ENCODE measurements at regions not wholly inside any gene's neighbourhood (a gene's known extent, or its start where the extent isn't known, plus 50 kb on each side); places are given as distances from the start of the nearest gene placed in this dataset.
"Not testable (repeated sequence)": the region's sequence is repeated elsewhere in the genome, so short reads cannot be mapped to it uniquely, and the experiment has no call there.

DNA sequence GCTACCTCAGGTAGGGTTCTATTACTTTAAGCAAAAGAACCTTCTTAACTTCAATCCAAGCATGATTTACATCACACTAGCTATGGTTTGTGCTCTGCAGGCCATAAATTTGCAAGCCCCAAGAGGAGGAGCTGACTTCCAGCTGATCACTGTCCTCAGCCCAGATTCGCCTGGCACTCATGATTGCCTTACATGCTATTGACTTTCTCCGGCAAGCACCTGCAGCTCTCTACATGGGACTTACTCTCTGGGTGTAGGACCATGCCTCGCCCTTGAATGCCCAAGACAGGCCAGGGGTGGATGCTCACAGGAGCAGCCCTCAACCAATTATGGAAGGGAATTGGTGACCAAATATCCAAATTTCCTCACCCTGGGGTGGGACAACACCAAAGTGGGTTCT lies 99.8 kb downstream of the ESM1 start:
- no peak for DNase-seq (ENCODE audit: extremely low read depth in 1 of 2, low read depth in 1 of 2)

DNA sequence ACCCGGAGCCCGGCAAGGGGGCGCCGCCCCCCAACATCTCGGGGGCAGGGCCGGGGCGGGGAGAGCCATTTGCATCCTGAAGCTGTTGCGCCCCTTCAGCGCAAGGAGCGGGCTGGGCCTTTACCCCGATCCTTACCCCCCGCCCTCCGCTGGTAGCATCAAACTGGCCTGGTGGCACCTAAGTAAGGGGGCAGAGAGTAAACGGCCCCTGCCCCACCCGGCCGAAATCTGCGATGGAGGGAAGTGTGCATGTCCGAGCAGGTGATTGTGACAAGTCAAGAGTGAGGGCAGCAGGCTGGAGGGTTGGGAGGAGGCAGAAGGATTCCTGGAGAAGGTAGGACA lies 101.2 kb downstream of the ESM1 start:
- DNase-seq (ENCODE audit: extremely low read depth in 1 of 2, low read depth in 1 of 2): no peak

DNA sequence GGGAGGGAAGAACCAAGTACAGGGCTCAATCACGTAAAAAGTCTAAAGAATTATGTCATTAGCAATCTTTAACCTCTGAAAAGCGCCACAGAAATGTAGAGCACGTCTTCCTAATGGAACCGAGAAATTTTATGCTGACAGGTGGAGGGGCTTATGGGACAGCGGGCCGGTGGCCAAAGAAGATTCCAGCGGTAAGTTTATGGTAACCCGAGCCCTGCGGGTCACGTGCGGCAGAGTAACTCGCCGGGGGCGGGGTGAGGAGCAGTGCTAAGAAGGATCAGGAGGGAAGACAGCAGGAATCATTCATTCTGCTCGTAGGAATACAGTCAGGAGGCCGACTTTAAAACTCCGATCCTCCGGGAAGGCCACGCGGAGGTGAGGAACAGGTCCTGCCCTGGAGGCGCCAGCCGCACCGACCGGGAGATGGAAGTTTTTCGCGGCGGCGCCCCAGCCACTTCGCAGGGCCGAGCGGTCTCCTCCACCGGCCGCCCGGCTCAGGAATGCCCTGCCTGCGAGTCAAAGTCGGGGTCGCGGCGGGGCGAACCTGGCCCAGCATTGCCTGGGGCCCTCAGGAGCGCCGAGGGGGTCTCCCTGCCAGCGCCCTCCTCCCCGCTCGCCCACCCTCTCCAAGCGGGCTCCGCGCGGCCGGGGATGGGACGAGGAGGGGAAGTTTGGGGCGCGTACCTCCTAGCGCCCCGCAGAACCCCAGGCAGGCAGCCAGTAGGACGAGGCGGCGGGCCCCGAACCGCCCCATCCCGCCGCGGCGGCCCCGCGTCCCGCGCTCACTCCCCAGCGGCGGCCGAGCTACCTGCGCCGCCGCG lies 101.8 kb downstream of the ESM1 start:
- no peak for DNase-seq (ENCODE audit: extremely low read depth in 1 of 2, low read depth in 1 of 2)

DNA sequence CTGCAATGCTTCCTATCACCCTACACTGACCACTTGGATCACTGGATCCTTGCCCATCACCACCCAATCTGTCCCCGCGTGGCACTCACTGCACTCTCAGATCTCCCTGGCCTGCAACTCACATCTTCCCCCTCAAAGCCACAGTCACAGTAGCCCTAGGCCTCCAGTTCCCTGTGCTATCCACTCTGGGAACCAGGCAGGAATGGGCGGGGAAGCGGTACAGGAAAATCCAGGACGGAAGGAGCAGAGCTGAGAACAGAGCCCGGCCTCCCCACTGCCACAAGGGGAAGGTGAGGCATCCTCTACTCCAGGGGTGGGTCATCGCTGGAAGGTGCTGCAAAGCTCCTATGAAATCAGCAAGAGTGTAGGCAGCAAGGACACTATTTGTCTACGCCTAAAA lies 102.6 kb downstream of the ESM1 start:
- DNase-seq (ENCODE audit: extremely low read depth in 1 of 2, low read depth in 1 of 2): no peak

DNA sequence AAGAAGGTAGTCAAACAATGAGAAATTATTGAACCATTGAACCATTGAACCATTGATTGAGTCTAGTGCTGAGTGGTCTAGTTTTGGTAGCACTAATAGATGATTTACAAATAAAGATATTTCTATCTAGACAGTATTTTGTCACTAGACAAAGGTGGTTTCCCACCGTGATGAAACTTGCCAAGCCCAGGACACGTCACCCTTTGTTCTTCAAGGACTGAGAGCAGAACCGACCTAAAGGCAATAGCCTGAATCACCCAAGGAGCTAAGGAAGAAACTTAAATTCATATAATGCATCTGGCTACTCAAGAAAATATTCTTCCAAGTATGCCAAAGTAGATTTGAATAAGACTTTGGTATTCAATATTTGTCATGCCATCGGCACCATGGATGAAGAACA lies 103.3 kb downstream of the ESM1 start:
- DNase-seq (ENCODE audit: extremely low read depth in 1 of 2, low read depth in 1 of 2): no peak

DNA sequence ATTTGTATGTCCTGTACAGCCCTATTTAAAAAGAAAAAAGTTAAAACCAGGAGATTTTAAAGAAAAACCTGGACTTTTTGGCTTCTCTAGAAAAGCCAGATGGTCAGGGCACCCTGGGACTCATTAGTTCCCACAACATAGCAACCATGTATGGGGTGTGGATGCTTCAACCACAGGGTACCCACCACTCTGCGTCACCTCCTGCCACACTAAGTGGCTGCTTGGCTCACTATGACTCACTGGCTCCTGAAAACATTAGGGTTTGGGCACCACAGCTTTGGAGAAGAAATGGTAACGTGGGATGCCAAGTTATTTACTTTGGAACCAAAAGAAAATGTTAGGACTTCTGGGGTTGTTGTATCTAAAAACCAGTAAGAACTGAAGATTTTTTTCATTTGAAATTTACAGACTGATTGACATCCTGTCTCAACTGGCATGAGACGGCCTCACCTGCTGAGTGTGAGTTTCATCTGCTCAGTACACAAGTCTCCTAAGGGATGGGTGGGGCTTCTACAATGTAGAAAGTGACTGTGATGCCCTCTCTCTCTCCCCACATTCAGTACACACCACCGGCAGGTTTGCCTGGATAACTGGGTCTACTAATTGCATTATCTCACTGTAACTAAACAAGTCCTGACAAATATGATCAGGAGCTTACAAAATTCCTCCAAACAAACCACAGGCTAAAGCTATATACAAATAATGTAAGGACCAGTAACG lies 103.9 kb downstream of the ESM1 start:
- DNase-seq (ENCODE audit: extremely low read depth in 1 of 2, low read depth in 1 of 2): peak in 1 of 2 donors; percentile 47

DNA sequence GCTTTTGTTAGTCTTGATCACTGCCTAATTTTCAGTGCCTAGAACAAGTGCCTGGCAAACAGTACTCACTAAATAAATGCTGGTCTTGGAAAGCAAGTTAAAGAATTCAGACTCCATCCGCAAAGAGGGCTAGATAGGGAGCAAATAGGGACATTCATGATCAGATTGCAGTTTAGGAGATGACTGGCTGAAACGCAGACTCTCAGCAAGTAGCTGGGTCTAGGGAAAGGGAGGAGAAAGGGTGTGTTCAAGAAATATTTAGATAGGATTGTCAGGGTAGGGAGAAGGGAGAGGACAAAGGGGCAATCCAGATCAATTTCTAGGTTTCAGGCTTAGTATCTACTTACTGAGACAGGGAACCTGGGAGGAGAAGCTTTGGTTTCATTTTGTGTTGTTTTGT lies 108.4 kb downstream of the ESM1 start:
- no peak for DNase-seq (ENCODE audit: extremely low read depth in 1 of 2, low read depth in 1 of 2)

DNA sequence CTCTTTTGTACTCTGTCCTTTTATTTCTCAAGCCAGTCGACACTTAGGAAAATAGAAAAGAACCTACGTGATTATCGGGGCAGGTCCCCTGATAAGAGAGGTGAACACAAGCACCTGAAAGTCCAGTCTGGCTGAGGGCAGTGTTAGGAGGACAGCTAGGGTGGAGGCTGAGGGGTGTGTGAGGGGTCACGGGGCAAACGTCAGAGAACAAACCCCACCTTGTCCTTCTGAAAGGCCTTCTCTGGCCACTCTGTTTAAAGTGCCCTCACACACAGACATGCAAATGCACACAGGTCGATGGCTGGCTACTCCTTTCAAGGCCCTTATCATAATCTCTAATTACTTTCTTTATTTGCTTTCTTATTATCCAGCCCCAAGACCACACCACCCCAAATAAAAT lies 108.8 kb downstream of the ESM1 start:
- DNase-seq (ENCODE audit: extremely low read depth in 1 of 2, low read depth in 1 of 2): no peak

DNA sequence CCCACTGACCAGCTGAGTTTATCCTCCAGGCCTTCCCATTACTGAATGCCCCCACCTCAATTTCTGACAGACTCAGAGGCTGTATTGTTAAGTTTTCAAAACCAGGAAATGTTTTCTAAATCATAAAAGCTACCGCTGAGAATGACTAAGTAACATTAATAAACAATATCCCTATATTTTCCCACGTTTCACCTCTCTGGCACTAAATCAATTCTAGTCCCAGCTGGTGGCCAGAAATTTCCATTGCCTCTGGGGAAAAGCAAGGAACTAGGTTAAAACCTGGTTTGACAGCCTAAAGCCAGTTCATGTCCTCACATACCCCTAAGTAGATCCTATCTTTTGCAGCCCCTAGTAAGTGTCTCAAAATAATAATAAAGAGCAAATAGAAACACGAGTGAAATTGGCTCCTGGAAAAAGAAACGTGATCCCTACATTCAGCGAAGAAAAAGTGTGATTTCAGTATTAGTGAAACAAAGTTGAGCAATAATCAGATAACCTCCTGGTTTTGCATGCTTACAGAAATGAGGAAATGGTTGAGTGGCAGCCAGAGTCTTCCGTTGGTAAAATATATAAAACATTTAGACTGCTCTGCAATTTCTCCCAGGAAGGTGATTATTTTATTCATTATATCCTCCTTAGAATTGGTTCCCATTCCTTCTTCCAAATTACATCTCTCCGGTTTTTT lies 110.9 kb downstream of the ESM1 start:
- no peak for DNase-seq (ENCODE audit: extremely low read depth in 1 of 2, low read depth in 1 of 2)

DNA sequence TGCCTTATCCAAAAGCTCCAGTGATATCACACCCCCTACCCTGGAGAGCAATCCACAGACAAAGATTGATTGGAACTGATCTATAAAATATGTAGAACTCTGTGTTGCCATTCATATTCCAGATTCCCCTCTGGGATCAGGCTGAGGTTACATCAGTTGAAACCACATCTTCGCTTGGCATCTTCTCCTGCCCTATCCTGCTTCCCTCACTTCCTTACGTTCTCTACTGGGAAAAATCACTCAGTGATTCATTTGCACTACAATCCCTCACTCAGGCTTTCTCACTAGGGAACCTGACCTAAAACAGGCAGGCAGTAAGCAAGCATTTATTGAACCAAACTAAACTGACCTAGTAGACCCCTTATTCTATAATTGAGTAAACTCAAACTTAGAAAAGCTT lies 111.7 kb downstream of the ESM1 start:
- DNase-seq (ENCODE audit: extremely low read depth in 1 of 2, low read depth in 1 of 2): no peak

DNA sequence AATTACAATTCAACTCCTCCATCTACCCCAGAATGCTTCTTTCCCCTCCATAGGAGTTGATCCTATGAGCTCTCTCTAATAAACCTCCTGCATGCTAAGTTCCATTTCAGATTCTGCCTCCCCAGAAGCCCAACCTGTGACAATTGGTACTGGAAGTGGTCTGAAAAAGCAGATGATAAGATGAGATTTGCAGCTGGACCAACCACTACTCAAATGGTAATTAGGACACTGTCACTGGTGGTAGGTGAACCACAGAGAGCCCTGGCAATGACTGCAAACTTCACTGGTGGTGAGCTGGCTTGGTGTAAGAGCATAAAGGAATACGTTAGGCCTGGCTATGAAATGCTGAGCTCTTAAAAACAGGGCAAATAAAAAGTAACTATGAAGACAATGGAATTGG lies 112.6 kb downstream of the ESM1 start:
- DNase-seq (ENCODE audit: extremely low read depth in 1 of 2, low read depth in 1 of 2): no peak

DNA sequence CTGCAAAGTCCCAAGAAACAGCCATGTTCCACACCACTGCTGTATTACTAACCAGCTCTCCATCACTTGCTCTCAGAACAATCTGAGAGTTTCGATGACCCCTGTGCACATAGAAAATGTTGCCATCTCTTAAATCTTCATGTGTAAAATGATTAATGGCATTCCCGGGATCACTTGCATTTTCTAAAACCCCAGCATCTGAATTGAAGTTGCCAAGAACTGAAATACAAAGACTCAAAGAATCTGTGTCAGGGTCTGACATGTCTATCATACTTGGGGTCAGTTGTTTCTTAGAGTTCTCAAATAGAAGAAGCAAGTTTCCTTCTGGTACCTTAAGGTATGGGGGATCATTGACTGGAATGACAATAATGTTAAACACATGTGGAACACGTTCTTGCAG lies 115.1 kb downstream of the ESM1 start:
- no peak for DNase-seq (ENCODE audit: extremely low read depth in 1 of 2, low read depth in 1 of 2)

DNA sequence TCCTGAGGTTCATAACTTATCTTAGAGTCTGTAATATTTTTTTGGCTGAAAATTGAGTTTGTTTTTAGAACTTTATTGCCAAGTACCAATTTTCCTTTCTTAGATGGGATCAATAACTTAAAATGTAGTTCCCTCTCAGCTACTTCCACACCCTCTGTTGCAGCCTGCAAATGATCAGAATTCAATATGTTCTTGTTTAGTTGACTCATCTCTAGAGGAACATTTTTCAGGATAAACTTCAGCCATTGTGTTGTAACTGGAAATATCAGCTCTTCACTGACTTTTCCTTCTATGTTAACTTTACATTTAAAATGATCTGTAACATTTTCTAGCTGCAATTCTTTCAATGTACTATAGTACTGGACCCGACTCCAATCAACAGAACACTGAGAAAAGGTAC lies 115.7 kb downstream of the ESM1 start:
- DNase-seq (ENCODE audit: extremely low read depth in 1 of 2, low read depth in 1 of 2): no peak

DNA sequence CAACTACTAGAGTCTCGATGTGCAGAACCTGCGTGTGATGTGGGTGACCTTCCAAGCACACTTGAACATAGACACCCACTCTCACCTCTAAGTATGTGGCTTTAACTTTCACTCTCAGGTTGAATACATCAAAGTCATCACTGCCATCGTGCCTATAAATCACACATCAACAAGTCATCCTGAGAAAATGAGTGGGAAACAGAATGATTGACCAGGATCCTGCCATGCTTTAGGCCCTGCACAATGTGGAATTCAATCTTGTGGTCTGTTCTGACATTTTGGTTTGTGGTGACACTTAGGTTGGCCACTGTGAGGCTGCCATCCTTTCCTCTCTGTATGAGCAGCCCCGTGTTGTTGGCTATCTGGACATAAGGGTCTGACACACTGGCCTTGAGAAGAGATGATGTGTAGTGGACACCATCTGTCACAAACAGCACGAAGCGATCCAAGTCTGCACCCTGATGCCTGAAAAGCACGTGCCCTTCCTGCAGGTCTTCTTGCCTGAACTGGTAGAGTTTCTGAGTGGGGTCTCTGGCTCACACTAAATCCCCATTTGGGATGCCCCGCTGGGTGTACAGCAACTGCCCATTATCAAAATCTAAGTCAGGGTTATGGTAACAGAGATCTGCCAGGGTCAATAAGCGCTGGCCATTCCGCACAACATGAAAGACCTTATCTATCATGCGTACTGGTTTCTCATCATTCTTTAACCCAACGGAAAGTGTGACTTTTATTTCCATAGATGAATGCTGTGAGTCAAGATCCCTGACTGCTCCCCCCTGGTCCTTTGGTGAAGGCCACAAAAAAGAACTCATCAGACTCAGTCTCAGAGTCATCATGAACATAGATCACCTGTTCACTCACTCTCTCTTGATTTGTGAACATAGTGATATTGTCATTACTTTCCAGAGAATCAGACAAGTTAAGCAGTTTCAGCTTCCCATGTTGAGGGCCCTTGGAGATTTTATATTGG lies 116.6 kb downstream of the ESM1 start:
- DNase-seq (ENCODE audit: extremely low read depth in 1 of 2, low read depth in 1 of 2): peak in 1 of 2 donors; percentile 38

DNA sequence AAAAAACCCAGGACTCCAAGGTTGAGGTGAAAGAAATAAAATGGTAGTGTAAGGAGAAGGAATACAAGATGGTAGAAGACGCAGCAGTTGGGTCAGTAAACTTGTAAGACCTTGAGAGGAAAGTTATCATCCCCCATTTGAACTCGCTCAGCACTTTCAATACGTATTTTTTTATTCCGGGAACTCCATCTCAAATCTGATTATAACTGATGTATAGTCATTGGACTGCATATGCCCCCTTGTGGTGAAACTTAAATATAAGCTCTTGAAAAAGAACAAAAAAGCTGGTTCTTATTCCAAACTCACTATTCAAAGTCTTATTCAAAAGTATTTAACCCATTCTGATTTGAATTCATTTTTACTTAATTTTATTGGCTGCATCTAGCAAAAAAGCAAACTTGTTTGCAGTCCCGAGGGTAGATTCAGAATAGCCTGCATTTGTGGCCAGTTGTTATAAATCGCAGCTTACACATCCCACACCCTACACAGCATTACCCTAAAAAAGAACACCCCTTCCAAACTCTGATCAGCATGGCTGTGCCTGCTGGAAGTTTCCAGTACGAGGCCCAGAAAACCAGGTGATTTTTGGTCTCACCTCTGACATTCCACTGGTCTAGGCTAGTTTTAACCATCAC lies 118.0 kb downstream of the ESM1 start:
- no peak for DNase-seq (ENCODE audit: extremely low read depth in 1 of 2, low read depth in 1 of 2)

DNA sequence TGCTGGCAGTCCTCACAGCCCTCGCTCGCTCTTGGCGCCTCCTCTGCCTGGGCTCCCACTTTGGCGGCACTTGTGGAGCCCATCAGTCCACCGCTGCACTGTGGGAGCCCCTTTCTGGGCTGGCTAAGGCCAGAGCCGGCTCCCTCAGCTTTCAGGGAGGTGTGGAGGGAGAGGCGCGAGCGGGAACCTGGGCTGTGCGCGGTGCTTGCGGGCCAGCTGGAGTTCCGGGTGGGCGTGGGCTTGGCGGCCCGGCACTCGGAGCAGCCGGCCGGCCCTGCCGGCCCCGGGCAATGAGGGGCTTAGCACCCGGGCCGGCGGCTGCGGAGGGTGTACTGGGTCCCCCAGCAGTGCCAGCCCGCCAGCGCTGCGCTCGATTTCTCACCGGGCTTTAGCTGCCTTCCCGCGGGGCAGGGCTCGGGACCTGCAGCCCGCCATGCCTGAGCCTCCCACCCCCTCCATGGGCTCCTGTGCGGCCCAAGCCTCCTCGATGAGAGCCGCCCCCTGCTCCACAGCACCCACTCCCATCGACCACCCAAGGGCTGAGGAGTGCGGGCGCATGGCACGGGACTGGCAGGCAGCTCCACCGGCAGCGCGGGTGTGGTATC lies 120.4 kb downstream of the ESM1 start:
- not testable (repeated sequence) for DNase-seq (ENCODE audit: extremely low read depth in 1 of 2, low read depth in 1 of 2)

DNA sequence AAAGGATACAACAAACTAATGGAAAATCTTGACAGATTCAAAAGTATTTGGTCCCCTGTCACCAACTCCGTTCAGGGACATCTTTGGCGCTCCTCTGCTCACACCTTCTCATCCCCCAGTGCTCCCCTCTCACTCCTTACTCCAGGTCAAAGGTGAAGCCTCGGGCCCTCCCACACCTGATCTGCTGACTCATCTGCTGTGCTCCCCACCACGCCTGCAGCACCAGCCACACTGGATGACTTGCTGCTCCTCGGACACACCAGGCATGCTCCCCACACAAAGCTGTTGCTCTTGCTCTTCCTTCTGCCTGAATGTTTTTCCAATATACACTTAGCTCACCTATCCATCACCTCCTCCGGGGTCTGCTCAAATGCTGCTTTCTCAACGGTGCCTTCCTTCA lies 123.4 kb downstream of the ESM1 start:
- no peak for DNase-seq (ENCODE audit: extremely low read depth in 1 of 2, low read depth in 1 of 2)

DNA sequence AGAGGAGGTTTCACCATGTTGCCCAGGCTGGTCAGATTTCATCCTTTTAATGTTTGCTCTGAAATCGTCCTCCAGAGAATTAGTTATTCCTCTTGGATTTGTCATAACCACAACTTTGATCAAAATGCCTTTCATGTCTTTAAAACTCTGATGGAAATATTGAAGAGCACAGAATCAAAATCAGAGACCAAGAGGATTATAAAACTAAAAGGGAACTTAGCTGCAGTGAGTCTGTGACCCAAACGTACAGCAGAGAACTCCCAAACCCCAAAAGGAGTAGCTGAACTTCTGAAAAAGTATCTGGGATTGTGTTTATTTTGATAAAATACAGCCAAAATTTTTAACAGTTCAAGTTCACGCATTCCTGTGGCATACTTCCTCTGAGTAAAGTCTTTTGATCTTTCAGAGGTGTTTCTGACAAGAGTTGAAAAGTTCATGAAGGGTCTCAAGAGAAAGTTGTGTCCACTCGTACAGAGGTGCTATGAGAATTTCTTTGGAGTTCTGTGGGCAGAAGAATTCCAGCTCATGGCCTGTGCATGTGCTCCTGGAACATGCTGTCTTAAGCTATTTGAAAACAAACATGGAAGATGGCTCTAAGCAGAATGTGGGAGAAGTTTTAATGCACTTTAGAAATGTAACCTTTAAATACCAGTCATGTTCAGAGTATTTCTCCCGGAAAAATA lies 124.0 kb downstream of the ESM1 start:
- DNase-seq (ENCODE audit: extremely low read depth in 1 of 2, low read depth in 1 of 2): no peak

DNA sequence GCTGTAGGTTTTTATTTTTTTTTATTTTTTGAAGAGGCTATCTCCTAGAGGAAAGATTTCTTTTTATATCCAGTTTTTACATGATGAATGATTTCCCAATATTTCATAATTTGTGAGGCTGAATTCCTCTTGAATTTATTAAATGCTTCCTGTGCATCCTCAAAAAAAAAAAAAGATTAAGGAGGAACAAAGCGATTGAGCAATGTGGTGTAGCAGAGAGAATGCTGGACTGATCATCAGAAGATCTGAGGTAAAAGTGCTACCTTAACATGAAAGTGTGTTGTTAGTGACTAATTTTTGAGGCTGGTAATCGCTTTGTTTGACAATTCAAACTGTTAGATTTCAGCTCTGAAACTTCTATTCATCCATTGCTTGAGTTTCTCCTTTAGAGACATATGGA lies 125.1 kb downstream of the ESM1 start:
- DNase-seq (ENCODE audit: extremely low read depth in 1 of 2, low read depth in 1 of 2): no peak
